ENCODE measurements at regions not wholly inside any gene's neighbourhood (a gene's known extent, or its start where the extent isn't known, plus 50 kb on each side); places are given as distances from the start of the nearest gene placed in this dataset.

- TF ChIP-seq POLR2A (IDR thresholded peaks at IDR 0.05), result no peak
- TF ChIP-seq, protein P1, sequence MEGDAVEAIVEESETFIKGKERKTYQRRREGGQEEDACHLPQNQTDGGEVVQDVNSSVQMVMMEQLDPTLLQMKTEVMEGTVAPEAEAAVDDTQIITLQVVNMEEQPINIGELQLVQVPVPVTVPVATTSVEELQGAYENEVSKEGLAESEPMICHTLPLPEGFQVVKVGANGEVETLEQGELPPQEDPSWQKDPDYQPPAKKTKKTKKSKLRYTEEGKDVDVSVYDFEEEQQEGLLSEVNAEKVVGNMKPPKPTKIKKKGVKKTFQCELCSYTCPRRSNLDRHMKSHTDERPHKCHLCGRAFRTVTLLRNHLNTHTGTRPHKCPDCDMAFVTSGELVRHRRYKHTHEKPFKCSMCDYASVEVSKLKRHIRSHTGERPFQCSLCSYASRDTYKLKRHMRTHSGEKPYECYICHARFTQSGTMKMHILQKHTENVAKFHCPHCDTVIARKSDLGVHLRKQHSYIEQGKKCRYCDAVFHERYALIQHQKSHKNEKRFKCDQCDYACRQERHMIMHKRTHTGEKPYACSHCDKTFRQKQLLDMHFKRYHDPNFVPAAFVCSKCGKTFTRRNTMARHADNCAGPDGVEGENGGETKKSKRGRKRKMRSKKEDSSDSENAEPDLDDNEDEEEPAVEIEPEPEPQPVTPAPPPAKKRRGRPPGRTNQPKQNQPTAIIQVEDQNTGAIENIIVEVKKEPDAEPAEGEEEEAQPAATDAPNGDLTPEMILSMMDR (IDR thresholded peaks at IDR 0.05), result no peak
Measured at GRCh38 chr7:51455948-51456347, 139.3 kb upstream of the COBL start.
